H1 (cell line): ENCODE measurements at regions not wholly inside any gene's neighbourhood (a gene's known extent, or its start where the extent isn't known, plus 50 kb on each side); places are given as distances from the start of the nearest gene placed in this dataset.

Experiments used
- BACH1 ChIP-seq: IDR thresholded peaks from 2 replicates; pipeline ENCODE4 v1.6.1; 2012; ENCODE audit warnings: low read length, improper control_type of control experiment
- CBX5 ChIP-seq: fragments of 300-800, 300-1000 bp; sonication (generic); IDR thresholded peaks from 2 replicates; pipeline ENCODE4 v1.7.1; 2016; ENCODE audit warnings: antibody characterized with exemption, low read length, low read depth
- CHD7 ChIP-seq: fragments of 300-600 bp; sonication (generic); IDR thresholded peaks from 2 replicates; pipeline ENCODE4 v1.7.1; 2012; ENCODE audit warnings: low read length, moderate library complexity, mild to moderate bottlenecking, inconsistent platforms; ENCODE audit not compliant: insufficient replicate concordance
- E2F6 ChIP-seq: IDR thresholded peaks from 2 replicates; pipeline ENCODE4 v1.6.1; 2012; ENCODE audit warnings: inconsistent platforms
- FOSL1 ChIP-seq: IDR thresholded peaks from 2 replicates; pipeline ENCODE4 v1.6.1; 2011; ENCODE audit warnings: mild to moderate bottlenecking, low read depth, low read length, moderate library complexity; ENCODE audit not compliant: insufficient read depth
- HDAC6 ChIP-seq: IDR thresholded peaks from one replicate; pipeline ENCODE4 v1.7.1; 2012; ENCODE audit warnings: low read depth, mild to moderate bottlenecking, inconsistent platforms, low read length, moderate library complexity
- JUN ChIP-seq: IDR thresholded peaks from 2 replicates; pipeline ENCODE4 v1.6.1; 2011; ENCODE audit warnings: low read depth, mild to moderate bottlenecking, improper control_type of control experiment, low read length
- SAP30 ChIP-seq: fragments of 300-600 bp; sonication (generic); IDR thresholded peaks from 2 replicates; pipeline ENCODE4 v1.7.1; 2012; ENCODE audit warnings: low read length, moderate library complexity, mild to moderate bottlenecking, inconsistent platforms; ENCODE audit not compliant: insufficient read depth, insufficient replicate concordance
- SP2 ChIP-seq: IDR thresholded peaks from 2 replicates; pipeline ENCODE4 v1.6.1; 2012; ENCODE audit warnings: mild to moderate bottlenecking, low read length, inconsistent platforms
- TBP ChIP-seq: IDR thresholded peaks from 2 replicates; pipeline ENCODE4 v1.6.1; 2011; ENCODE audit warnings: low read depth, low read length, improper control_type of control experiment
- TCF12 ChIP-seq: IDR thresholded peaks from 2 replicates; pipeline ENCODE4 v1.6.1; 2011; ENCODE audit warnings: low read depth, mild to moderate bottlenecking, low read length
- ZNF274 ChIP-seq: IDR thresholded peaks from 2 replicates; pipeline ENCODE4 v1.7.0; 2012; ENCODE audit warnings: low read length, borderline replicate concordance; ENCODE audit errors: extremely low read depth

DNA sequence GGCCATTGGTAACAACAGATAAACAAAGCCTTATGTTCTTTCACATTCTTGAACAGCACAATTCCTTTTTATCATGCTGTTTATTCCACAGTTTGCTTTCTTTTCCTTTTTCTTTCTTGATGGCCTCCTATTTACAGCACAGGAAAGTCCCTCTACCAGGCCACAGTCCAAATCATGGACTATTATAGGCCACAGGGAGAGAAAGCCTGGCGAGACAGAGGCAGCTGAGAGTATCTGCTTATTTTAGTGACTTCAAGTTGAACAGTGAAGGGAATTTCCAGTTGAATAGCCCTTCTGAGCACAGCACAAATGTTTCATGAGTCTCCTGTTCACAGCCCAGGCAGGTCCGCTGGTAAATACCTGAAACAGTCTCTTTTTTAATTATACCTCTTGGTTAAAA lies 263.7 kb upstream of the ARID1B start (continued):
- TF ChIP-seq CHD7 = no peak
- no peak for TF ChIP-seq SAP30
- no peak for TF ChIP-seq CBX5
- TF ChIP-seq JUN = no peak
- no peak for TF ChIP-seq TBP
- no peak for TF ChIP-seq TCF12
- no peak for TF ChIP-seq SP2
- no peak for TF ChIP-seq FOSL1
- no peak for TF ChIP-seq BACH1
- TF ChIP-seq E2F6 = no peak
- TF ChIP-seq HDAC6 = no peak
- TF ChIP-seq ZNF274 = no peak
